ENCODE measurements at regions not wholly inside any gene's neighbourhood (a gene's known extent, or its start where the extent isn't known, plus 50 kb on each side); places are given as distances from the start of the nearest gene placed in this dataset.

- no peak for TF ChIP-seq USF2 (IDR thresholded peaks at IDR 0.05; ENCODE audit: low read depth, low read length)
- TF ChIP-seq USF2 (CRISPR knock-in tag; IDR thresholded peaks at IDR 0.05; ENCODE audit: borderline replicate concordance): no peak
- no peak for TF ChIP-seq HOXA5 (CRISPR knock-in tag; IDR thresholded peaks at IDR 0.05)
- TF ChIP-seq ZNF788 (CRISPR knock-in tag; IDR thresholded peaks at IDR 0.05; ENCODE audit: borderline replicate concordance): no peak
- no peak for TF ChIP-seq IKZF1 (IDR thresholded peaks at IDR 0.05)
- TF ChIP-seq ZNF407 (CRISPR knock-in tag; IDR thresholded peaks at IDR 0.05; ENCODE audit: not compliant biosample characterization): no peak
Observed at GRCh38 chr4:59127006-59127405, 2016.8 kb upstream of the IGFBP7 start (continued).
